ENCODE measurements at regions not wholly inside any gene's neighbourhood (a gene's known extent, or its start where the extent isn't known, plus 50 kb on each side); places are given as distances from the start of the nearest gene placed in this dataset.

- TF ChIP-seq CTCF (conservative IDR thresholded peaks at IDR 0.05; ENCODE audit: low read depth, low read length) = no peak
- TF ChIP-seq EZH2 (IDR thresholded peaks at IDR 0.05; ENCODE audit: low read length, unreplicated experiment) = no peak
Measured at GRCh38 chr18:37634516-37634915, 68.9 kb upstream of the CELF4 start.
